Activated CD4-positive, alpha-beta memory T cell treated with anti-CD3 and anti-CD28 coated beads, Interleukin-2, amount 10 ng/mL, durations not matched to agents 7 days and 5 days (primary cell): ENCODE measurements at regions not wholly inside any gene's neighbourhood (a gene's known extent, or its start where the extent isn't known, plus 50 kb on each side); places are given as distances from the start of the nearest gene placed in this dataset.

Experiments
- CTCF ChIA-PET: fragments of 350-600 bp; sonication (Branson Sonifier 250); formaldehyde crosslinking; loops from one replicate; lab custom pipeline; 2021; ENCODE audit warnings: antibody characterized with exemption, inconsistent platforms; lab: Charles Lee
- POLR2A ChIA-PET: fragments of 350-600 bp; sonication (Branson Sonifier 250); formaldehyde crosslinking; loops from one replicate; lab custom pipeline; 2021; ENCODE audit warnings: antibody characterized with exemption; lab: Charles Lee
- DNase-seq: peaks from one replicate; pipeline ENCODE4 v3.0.0-alpha.2; 2020
- H3K27ac Mint-ChIP-seq: one replicate; pipeline ENCODE4 v1.8.0; 2021; ENCODE audit warnings: mild to moderate bottlenecking, mixed read lengths
- H3K27me3 Mint-ChIP-seq: one replicate; pipeline ENCODE4 v1.8.0; 2021; ENCODE audit warnings: mixed read lengths
- H3K36me3 Mint-ChIP-seq: one replicate; pipeline ENCODE4 v1.8.0; 2021; ENCODE audit warnings: low read depth, mixed read lengths
- H3K4me1 Mint-ChIP-seq: one replicate; pipeline ENCODE4 v1.8.0; 2021; ENCODE audit warnings: mixed read lengths
- H3K4me3 Mint-ChIP-seq: one replicate; pipeline ENCODE4 v1.8.0; 2021; ENCODE audit warnings: mild to moderate bottlenecking, mixed read lengths
- H3K9me3 Mint-ChIP-seq: one replicate; pipeline ENCODE4 v1.8.0; 2021; ENCODE audit warnings: mixed read lengths

DNA sequence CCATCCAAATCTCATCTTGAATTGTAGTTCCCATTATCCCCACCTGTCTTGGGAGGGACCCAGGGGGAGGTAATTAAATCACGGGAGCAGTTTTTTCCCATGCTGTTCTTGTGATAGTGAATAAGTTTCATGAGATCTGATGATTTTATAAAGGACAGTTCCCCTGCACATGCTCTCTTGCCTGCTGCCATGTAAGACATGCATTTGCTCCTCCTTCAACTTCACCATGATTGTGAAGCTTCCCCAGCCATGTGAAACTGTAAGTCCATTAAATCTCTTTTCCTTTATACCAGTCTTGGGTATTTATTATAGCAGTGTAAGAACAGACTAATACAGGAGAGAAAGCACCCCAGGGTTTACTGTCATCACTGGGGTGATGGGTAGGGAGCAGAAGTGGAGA, 220.4 kb upstream of the NUDT4 start:
- H3K4me1 Mint-ChIP-seq, result no peaks in the 10 kb centered on the region
- no peak overlapping the region for H3K4me3 Mint-ChIP-seq
- no peaks in the 10 kb centered on the region for H3K36me3 Mint-ChIP-seq
- no peak for DNase-seq
- H3K27ac Mint-ChIP-seq, result no peak overlapping the region
- peaks cover 19% of the 10 kb centered on the region for H3K27me3 Mint-ChIP-seq
- ChIA-PET POLR2A (no interaction called here), CTCF (no interaction called here)
- H3K9me3 Mint-ChIP-seq, result peaks cover 5% of the 10 kb centered on the region

DNA sequence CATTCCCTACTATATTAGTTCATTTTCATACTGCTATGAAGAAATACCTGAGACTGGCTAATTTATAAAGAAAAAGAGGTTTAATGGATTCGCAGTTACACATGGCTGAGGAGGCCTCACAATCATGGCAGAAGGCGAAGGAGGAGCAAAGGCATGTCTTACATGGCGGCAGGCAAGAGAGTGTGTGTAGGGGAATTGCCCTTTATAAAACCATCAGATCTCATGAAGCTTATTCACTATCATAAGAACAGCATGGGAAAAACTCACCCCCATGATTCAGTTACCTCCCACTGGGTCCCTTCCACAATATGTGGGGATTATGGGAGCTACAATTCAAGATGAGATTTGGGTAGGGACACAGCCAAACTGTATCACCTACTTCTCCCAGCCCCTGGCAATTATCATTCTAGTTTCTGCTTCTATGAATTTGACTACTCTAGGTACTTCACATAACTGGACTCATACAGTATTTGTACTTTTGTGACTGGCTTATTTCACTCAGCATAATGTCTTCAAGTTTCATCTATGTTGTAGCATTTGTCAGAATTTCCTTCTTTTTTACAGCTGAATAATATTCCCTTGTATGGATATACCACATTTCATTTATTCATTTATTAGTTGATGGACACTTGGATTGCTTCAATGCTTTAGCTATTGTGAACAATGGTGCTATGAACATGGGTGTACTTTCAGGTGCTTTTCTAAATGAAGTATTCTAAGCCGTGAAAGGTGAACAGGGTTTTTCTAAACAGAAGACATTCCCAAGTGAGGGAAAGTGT, 219.5 kb upstream of the NUDT4 start:
- no peaks in the 10 kb centered on the region for H3K36me3 Mint-ChIP-seq
- peaks cover 19% of the 10 kb centered on the region for H3K27me3 Mint-ChIP-seq
- no peaks in the 10 kb centered on the region for H3K4me1 Mint-ChIP-seq
- CTCF ChIA-PET, result no interaction called here
- H3K9me3 Mint-ChIP-seq, result peaks cover 5% of the 10 kb centered on the region
- POLR2A ChIA-PET, result no interaction called here
- no peak for DNase-seq
- H3K27ac Mint-ChIP-seq, result no peak overlapping the region
- H3K4me3 Mint-ChIP-seq, result no peak overlapping the region

DNA sequence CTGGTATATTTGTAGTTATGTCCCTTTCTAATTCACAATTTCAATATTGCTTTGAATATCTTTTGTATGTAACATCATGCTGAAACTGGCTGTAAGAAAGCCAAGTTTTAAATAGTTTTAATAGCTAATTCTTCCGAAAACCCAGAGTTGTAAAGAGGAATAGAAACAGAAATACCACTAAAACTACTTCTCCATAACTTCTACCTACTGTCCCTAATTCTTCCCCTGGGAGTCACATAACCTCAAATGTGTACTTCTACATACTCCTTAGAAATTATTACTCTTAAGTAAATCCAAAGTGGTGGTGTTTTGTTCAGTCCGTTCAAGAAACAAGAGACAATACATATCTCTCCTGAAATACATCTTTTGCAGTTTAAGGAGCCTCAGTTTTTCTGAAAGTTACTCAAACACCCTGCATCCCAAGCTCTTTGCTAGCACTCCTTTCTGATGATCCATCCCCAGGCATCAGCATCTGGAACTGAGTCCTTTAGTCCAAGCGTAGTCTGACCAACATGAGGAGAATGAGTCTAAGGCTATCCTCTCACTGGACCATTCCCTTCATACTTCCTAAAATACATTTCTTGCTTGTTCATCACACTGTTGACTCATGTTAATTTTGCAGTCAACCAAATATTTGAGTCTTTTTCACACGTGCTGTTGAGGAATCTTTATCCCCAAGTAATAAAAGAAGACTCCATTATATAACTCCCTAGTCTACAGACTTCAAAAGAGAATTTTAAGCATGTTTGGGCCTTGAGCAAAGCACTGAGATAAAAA, 214.3 kb upstream of the NUDT4 start:
- no peaks in the 10 kb centered on the region for H3K9me3 Mint-ChIP-seq
- H3K4me1 Mint-ChIP-seq, result peaks cover 4% of the 10 kb centered on the region
- DNase-seq, result no peak
- H3K27me3 Mint-ChIP-seq, result peaks cover 11% of the 10 kb centered on the region
- CTCF ChIA-PET, result no interaction called here
- H3K27ac Mint-ChIP-seq, result no peak overlapping the region
- POLR2A ChIA-PET, result no interaction called here
- no peak overlapping the region for H3K4me3 Mint-ChIP-seq
- H3K36me3 Mint-ChIP-seq, result no peaks in the 10 kb centered on the region

DNA sequence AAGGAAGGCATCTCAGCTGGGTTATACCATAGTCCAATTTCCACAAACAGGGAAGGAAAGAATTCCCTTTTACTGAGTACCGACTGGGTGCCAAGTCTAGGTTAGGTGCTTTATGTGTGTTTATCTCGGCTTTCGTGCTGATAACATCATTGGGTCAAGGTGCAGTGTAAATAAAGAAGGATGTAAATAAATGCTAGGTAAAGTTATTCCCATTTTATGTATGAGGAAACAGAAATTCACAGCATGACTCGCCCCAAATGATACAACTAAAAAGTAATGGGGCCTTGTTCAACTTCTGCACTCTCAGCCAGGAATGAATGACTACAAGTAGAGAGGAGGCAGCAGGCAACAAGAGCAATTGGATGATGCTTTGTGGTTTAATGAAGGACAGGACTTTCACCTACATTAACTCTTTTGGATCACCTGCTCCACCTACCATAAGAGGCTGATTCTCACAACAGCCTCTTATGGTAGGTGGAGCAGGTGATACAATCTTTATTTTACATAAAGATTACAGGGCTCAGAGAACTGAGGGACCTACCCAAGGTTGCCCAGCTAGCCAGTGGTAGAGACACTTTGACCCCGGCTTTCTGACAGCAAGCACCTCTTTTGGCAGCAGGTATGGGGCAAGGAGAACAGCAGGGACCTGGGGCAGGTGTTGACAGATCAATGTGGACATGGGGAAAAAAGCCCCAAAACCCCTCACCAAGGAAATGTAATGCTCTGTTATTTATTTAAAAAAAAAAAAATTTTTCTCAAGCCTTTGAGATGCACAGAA, 213.4 kb upstream of the NUDT4 start:
- ChIA-PET CTCF (no interaction called here), POLR2A (no interaction called here)
- Mint-ChIP-seq H3K27ac (no peak overlapping the region), H3K4me3 (no peak overlapping the region), H3K36me3 (no peaks in the 10 kb centered on the region), H3K9me3 (no peaks in the 10 kb centered on the region), H3K4me1 (peaks cover 4% of the 10 kb centered on the region), H3K27me3 (peaks cover 11% of the 10 kb centered on the region)
- no peak for DNase-seq

DNA sequence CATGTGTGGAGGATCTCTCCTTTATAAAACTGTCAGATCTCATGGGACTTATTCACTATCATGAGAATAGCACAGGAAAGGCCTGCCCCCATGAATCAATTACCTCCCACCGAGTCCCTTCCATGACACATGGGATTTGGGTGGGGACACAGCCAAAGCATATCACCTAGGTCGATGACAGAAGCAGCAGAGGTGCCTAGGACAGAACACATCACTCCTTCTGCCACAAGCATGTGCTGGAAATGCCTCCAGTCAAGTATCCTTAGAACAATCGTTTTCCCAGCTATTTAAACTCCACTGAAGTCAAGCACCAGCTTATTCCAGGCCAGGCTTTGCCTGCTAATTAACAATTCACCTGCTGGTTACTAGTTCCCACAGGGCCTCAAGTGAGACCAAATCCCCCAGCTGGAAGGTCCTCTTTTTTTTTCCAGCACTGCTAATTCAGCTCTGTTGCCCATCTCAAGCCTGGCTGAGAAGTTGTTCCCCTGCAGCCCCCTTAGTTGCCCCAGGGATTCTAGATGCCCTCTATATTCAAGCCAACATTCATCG, 212.3 kb upstream of the NUDT4 start:
- peaks cover 4% of the 10 kb centered on the region for H3K4me1 Mint-ChIP-seq
- H3K27ac Mint-ChIP-seq, result no peak overlapping the region
- DNase-seq, result no peak
- H3K9me3 Mint-ChIP-seq, result no peaks in the 10 kb centered on the region
- ChIA-PET POLR2A (no interaction called here), CTCF (no interaction called here)
- H3K27me3 Mint-ChIP-seq, result peaks cover 7% of the 10 kb centered on the region
- H3K36me3 Mint-ChIP-seq, result no peaks in the 10 kb centered on the region
- H3K4me3 Mint-ChIP-seq, result no peak overlapping the region

DNA sequence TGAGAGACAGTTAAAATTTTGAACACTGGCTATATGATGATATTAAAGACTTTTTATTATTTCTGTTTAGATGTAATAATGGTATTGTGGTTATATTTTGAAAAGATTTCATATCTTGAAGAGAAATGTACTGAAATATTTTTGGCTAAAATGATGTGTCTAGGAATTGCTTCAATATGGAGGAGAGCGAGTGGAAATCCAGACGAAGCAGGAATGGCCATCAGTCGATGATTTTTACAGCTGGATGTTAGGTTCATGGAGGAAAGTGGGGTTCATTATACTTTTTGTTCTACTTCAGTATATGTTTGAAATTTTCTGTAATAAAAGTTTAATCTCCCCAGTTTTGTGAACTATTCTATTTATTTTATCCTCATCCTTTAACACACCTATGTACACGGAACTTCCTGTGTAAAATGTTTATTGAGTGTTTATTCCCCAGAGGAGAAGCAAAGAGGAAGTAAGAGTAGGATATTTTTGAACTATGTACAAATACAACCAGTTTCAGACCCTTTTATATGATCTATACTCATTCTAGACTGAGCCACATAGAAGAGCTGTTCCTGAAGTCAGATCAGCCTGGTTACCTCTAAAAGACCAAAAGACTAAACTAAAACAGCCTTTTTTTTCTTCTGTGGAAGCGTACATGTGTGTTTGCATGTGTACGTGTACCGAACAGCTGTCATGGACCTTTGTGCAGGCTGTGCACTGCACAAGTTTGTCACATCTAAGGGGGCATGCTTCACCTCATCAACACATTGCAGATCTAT, 211.0 kb upstream of the NUDT4 start:
- H3K4me1 Mint-ChIP-seq, result peaks cover 4% of the 10 kb centered on the region
- H3K27ac Mint-ChIP-seq, result no peak overlapping the region
- no peaks in the 10 kb centered on the region for H3K36me3 Mint-ChIP-seq
- no peak for DNase-seq
- no peaks in the 10 kb centered on the region for H3K9me3 Mint-ChIP-seq
- ChIA-PET CTCF (interaction anchor here (1.5 kb wide), 1 partner anchor 180 kb away, joined by 3 read pairs; no protein-coding TSS in a partner anchor), POLR2A (no interaction called here)
- no peak overlapping the region for H3K4me3 Mint-ChIP-seq
- H3K27me3 Mint-ChIP-seq, result peaks cover 5% of the 10 kb centered on the region

DNA sequence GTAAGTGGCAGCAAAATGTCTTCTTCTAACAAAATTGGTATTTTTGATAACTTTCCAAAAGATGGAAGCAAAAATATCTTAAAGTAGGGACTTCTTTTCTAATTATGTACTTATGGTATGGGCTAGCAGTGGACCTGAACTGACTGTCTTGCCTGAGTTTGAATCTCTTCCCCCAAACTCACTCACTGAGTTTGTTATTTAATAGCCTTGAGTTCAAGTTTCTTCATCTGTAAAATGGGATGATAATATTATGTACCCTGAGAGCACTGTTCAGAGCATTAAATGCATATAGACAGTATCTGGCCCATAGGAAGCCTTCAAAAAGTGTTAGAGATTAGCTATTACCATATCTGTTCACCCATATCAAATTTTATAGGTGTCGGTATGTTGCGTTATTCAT, 210.4 kb upstream of the NUDT4 start:
- no peak for DNase-seq
- Mint-ChIP-seq H3K36me3 (no peaks in the 10 kb centered on the region), H3K9me3 (no peaks in the 10 kb centered on the region), H3K27ac (no peak overlapping the region), H3K27me3 (peaks cover 5% of the 10 kb centered on the region), H3K4me3 (no peak overlapping the region), H3K4me1 (peaks cover 4% of the 10 kb centered on the region)
- CTCF ChIA-PET, result interaction anchor here (1.5 kb wide), 1 partner anchor 181 kb away, joined by 3 read pairs; no protein-coding TSS in a partner anchor
- POLR2A ChIA-PET, result no interaction called here

DNA sequence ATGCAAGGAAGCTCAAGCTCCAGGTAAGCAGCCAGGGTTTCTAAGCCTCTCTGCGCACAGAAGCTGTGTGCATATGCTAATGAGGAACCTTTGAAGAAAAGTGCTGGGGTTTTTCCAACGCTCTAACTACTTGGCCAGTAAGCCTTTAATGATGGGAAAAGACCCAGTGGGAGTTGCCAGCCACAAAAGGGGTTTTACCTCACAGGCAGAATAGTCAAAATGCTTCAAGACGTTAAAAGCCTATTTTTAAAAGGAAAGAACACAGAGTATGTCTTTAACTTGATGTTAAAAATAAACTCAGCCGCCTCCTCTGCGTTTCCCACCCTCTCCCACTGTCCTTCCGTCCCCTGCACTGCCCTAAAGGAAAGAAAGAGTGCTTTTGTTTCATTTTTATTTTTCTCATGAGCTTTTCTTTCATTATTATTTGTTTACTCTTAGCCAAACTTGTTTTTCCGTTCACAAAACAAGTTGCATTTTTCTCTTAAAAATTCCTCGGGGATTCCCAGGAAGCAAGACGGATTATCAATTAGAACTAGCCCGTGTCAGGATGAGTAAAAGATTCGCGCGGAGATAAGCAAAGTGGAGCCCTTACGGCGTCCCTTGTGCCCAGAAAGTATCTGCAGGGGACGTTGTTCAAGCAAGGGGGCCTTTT, 209.8 kb upstream of the NUDT4 start:
- DNase-seq, result no peak
- peaks cover 5% of the 10 kb centered on the region for H3K27me3 Mint-ChIP-seq
- no peaks in the 10 kb centered on the region for H3K36me3 Mint-ChIP-seq
- H3K4me3 Mint-ChIP-seq, result peak overlapping the region; percentile 42
- ChIA-PET POLR2A (no interaction called here), CTCF (interaction anchor here (1.1 to 1.5 kb wide), 2 partner anchors 181 to 213 kb away, joined by 3 to 4 read pairs; no protein-coding TSS in a partner anchor)
- H3K4me1 Mint-ChIP-seq, result peaks cover 4% of the 10 kb centered on the region
- no peaks in the 10 kb centered on the region for H3K9me3 Mint-ChIP-seq
- H3K27ac Mint-ChIP-seq, result no peak overlapping the region

DNA sequence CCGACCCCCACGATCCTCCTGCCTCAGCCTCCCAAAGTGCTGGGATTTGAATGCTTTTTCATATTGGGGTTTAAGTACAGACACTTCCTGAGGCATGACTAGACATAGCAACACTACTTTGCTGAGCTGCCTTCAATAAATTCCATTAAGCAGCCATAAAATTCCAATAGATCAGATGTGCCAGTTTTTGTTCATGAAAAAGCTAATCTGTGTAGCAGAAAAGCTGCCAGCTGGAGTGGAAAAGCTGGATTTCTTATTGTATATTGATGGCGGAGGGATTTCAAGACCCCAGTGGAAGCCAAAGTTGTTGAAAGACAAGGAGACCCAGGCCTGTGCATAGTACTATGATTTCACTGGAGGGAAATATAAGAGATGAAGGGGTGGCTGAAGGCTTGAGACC, 209.0 kb upstream of the NUDT4 start:
- H3K4me1 Mint-ChIP-seq, result peaks cover 4% of the 10 kb centered on the region
- H3K4me3 Mint-ChIP-seq, result no peak overlapping the region
- no peaks in the 10 kb centered on the region for H3K36me3 Mint-ChIP-seq
- ChIA-PET POLR2A (no interaction called here), CTCF (interaction anchor here (1.1 kb wide), 1 partner anchor 212 kb away, joined by 4 read pairs; no protein-coding TSS in a partner anchor)
- no peaks in the 10 kb centered on the region for H3K9me3 Mint-ChIP-seq
- DNase-seq, result no peak
- peaks cover 5% of the 10 kb centered on the region for H3K27me3 Mint-ChIP-seq
- no peak overlapping the region for H3K27ac Mint-ChIP-seq

DNA sequence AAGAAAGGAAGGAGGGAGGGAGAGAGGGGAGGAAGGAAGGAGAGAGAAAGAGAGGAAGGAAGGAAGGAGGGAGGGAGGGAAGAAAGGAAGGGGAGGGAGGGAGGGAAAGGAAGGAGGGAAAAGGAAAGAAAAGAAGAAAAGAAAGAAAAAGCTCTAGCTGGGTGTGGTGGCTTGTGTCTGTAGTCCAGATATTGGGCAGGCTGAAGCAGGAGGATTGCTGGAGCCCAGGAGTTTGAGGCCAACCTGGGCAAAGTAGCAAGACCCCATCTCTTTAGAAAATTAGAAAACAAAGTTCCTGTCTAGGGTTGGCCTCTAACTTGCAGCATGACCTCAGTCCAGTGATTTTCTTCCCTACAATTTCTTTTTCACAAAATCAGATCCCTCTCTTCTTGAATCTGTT, 208.2 kb upstream of the NUDT4 start:
- H3K9me3 Mint-ChIP-seq, result no peaks in the 10 kb centered on the region
- peaks cover 5% of the 10 kb centered on the region for H3K27me3 Mint-ChIP-seq
- no peaks in the 10 kb centered on the region for H3K36me3 Mint-ChIP-seq
- H3K4me1 Mint-ChIP-seq, result peaks cover 4% of the 10 kb centered on the region
- DNase-seq, result no peak
- H3K27ac Mint-ChIP-seq, result no peak overlapping the region
- CTCF ChIA-PET, result no interaction called here
- POLR2A ChIA-PET, result no interaction called here
- H3K4me3 Mint-ChIP-seq, result no peak overlapping the region

DNA sequence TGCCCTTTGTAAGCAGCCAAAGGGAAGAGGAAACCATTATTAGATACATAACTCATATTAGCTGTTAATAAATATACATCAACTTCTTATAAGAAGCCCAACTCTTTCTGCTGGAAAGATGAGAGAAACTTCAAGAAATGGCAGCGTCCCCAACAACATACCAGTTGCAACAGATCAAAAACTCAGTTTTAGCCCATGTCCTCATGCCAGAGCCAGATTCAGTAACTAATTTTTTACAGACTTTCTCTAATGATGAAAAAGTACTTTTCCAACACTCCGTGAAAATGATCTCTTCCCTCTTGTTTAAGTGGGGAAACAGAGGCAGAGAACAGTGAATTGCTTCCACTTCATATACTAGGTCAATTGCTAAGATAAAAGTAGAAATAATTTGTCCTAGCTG, 206.8 kb upstream of the NUDT4 start:
- Mint-ChIP-seq H3K4me1 (peaks cover 4% of the 10 kb centered on the region), H3K9me3 (no peaks in the 10 kb centered on the region), H3K4me3 (no peak overlapping the region), H3K36me3 (no peaks in the 10 kb centered on the region), H3K27ac (no peak overlapping the region), H3K27me3 (peaks cover 5% of the 10 kb centered on the region)
- POLR2A ChIA-PET, result no interaction called here
- CTCF ChIA-PET, result no interaction called here
- DNase-seq, result no peak
